HG03520 (cell line): ENCODE measurements at regions not wholly inside any gene's neighbourhood (a gene's known extent, or its start where the extent isn't known, plus 50 kb on each side); places are given as distances from the start of the nearest gene placed in this dataset.

Source experiments
- ATAC-seq: cut with Tn5 transposase; IDR thresholded peaks from one replicate; pipeline ENCODE4 v1.9.1; 2021; ENCODE audit warnings: mild to moderate bottlenecking, moderate library complexity; ENCODE audit not compliant: unreplicated experiment

- no peak for ATAC-seq
These were observed 357.3 kb upstream of the XYLT1 start for GRCh38 chr16:17828012-17828411.

GRCh38 chr16:17827313-17827712 is 356.6 kb upstream of the XYLT1 start:
- ATAC-seq, result no peak

GRCh38 chr16:17817943-17818342 is 347.2 kb upstream of the XYLT1 start:
- no peak for ATAC-seq

DNA sequence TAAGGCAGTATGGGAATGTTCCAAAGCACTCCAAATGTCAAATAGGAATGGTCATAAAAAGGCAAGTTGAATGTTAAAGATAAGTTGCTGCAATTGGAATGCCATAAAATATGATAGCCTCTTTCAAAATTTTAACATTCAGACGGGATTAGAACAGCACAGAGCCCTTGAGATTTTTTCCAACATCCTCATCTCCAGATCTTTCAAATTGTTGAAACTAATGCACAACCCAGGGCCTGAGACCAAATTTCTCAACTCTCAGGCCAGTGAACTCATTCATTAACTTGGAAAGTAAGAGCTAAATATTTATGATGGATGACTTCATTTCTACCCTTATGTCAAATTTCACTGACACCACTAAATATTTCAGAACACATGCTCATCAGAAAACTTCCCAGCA is 346.5 kb upstream of the XYLT1 start:
- ATAC-seq, result no peak

GRCh38 chr16:17812771-17813170 is 342.0 kb upstream of the XYLT1 start:
- ATAC-seq, result no peak

DNA sequence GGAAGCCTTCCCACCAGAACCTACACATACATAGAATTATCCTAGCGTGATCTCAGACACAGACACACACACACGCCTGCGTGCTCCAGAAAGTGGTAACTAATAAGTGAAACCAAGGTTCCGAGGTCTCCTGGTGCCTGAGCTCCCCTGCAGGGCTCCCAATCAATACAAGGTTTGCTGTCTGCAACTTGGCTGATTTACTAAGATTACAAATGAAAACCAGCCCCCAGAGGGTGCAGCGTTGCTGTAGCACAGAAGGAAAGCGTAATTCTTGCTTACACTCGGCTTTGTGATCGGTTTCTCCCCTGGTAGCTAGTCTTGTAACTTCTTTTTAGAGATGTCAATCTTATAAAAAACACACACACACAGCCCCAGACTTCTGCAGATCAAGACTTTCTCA is 334.1 kb upstream of the XYLT1 start:
- ATAC-seq, result no peak

DNA sequence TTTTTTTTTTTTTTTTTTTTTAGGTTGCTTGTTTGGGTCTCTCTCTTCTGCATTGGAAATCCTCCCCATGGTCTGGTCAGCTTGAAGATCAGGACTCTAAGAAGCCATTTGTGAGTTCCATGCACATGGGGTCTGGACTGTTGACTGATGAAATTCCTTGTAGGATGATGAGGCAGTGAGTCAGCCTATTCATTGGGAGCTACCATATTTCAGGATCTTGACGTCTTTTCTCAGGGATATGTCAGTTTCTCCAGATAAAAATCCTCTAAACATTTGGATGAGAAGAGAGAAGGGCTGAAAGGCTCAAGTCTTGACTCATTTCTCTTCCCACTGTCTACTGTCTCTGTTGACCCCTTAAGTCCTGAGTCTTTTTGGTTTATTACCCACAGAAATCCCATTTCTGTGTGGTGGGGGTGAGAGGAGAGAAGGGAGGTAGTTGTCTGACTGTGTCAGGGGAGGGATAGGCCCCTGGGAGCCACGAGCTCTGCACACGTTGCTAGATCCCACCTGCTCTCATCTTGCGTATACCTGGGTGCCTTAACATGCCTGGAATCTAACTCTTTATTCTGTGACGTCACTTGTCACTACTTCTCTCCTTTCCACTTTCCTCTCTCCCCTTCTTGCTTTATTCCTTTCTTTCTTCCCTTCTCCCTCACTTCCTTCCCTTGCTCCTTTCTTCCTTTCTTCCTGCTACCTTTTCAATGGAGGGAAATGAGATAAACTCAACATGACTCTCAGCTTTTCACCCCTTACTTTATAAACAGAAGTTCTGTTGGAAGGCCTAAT is 333.1 kb upstream of the XYLT1 start:
- no peak for ATAC-seq

- ATAC-seq, result no peak
These were observed 331.8 kb upstream of the XYLT1 start for GRCh38 chr16:17802571-17802970.

- ATAC-seq, result no peak
These were observed 330.3 kb upstream of the XYLT1 start for GRCh38 chr16:17801068-17801467.

GRCh38 chr16:17798716-17799115 is 328.0 kb upstream of the XYLT1 start:
- no peak for ATAC-seq

GRCh38 chr16:17793354-17793753 is 322.6 kb upstream of the XYLT1 start:
- no peak for ATAC-seq

- ATAC-seq, result no peak
These were observed 313.3 kb upstream of the XYLT1 start for GRCh38 chr16:17784073-17784472.

- ATAC-seq, result no peak
These were observed 309.4 kb upstream of the XYLT1 start for GRCh38 chr16:17780181-17780580.

GRCh38 chr16:17777408-17777863 is 306.7 kb upstream of the XYLT1 start:
- ATAC-seq, result no peak

- no peak for ATAC-seq
These were observed 306.1 kb upstream of the XYLT1 start for GRCh38 chr16:17776888-17777287.

GRCh38 chr16:17776465-17776864 is 305.7 kb upstream of the XYLT1 start:
- ATAC-seq, result no peak

GRCh38 chr16:17775061-17775460 is 304.3 kb upstream of the XYLT1 start:
- no peak for ATAC-seq

GRCh38 chr16:17773698-17774101 is 302.9 kb upstream of the XYLT1 start:
- ATAC-seq, result no peak

- no peak for ATAC-seq
These were observed 299.3 kb upstream of the XYLT1 start for GRCh38 chr16:17770104-17770503.

DNA sequence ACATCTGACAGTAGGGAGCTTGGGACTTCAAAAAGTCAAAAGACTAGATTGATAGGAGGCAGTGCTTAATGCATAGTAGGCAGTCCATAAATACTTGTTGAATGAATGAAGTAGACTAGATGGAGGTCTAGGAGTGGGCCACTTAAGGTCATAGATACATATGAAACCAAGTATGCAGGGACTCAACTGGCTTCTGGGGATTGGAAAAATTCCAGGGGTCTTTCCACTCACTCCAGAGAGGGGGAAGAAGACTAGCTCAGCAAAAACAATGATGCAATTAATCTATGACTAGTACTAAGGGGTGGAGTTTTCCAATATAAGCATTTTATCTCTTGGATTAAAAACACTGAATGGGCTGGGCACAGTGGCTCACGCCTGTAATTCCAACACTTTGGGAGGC is 298.3 kb upstream of the XYLT1 start:
- no peak for ATAC-seq

DNA sequence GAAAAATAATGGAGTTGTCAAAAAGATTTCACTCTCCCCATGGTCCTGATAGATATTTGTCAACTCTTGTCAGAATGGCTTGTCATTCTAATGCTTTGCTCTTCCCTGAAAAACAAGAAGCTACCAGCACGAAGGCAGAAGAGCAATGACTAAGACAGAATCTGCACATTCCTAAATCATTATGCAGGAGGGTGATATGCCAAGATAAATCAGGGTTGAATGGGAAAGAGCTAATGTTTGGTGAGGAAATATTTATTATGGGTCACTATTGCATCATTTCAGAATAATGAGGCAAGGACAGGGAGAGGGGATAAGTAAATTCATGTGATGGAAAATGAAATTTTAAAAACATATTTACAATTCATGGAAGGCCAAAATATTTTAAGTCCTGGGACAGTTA is 297.5 kb upstream of the XYLT1 start:
- ATAC-seq, result no peak

DNA sequence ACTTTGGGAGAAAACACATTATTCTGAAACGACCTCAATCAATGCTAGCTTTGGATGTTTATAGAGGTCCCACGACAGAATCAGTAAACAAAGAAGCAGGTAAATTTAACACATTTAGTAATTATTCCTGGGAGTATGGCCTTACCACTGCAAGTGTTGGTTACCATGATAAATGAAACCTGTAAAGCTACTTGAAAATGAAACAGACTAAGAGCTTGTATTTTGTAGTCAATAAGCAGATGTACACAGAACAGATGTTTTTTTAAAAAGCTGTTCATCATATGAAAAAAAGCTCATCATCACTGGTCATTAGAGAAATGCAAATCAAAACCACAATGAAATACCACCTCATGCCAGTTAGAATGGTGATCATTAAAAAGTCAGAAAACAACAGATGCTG is 295.3 kb upstream of the XYLT1 start:
- no peak for ATAC-seq
